Adrenal gland (tissue), 5 donors: ENCODE measurements at regions not wholly inside any gene's neighbourhood (a gene's known extent, or its start where the extent isn't known, plus 50 kb on each side); places are given as distances from the start of the nearest gene placed in this dataset.

Experiments used
- CTCF ChIP-seq, 6 experiments: fragments of 450-650 bp in 4 of 6; fragments of 200-600 bp in 2 of 6; sonication (generic) in 1 of 6; IDR thresholded peaks; 1 replicate in 5 of 6; 2 replicates in 1 of 6; pipeline versions ENCODE4 v1.5.1 to v1.8.0; 2016 to 2021; ENCODE audit warnings: antibody characterized with exemption in 6 of 6, mild to moderate bottlenecking in 2 of 6, moderate library complexity in 1 of 6
- POLR2A ChIP-seq, 2 donors: fragments of 450-650 bp; IDR thresholded peaks; one replicate each; pipeline ENCODE4 v1.6.1; 2017; ENCODE audit warnings: antibody characterized with exemption in 2 of 2, mild to moderate bottlenecking in 2 of 2, moderate library complexity in 1 of 2
- donor health status: DM: no; HTN: no; CAD: no.

- TF ChIP-seq POLR2A (IDR thresholded peaks at IDR 0.05) (no peak), CTCF (IDR thresholded peaks at IDR 0.05) (no peak)
These were observed 90.4 kb downstream of the LHX2 start for GRCh38 chr9:124101969-124102345.
